Stimulated activated CD4-positive, alpha-beta T cell treated with anti-CD3 and anti-CD28 coated beads, Interleukin-2, amount 100 ng/mL, for 4 hours (primary cell): ENCODE measurements at regions not wholly inside any gene's neighbourhood (a gene's known extent, or its start where the extent isn't known, plus 50 kb on each side); places are given as distances from the start of the nearest gene placed in this dataset.

Experiments
- DNase-seq: peaks from one replicate; pipeline ENCODE4 v3.0.0-alpha.2; 2020; ENCODE audit warnings: low read depth

- DNase-seq: no peak
Observed at GRCh38 chr21:35692311-35692710, 368.0 kb downstream of the SETD4 start.

GRCh38 chr21:35690436-35690835 is 369.9 kb downstream of the SETD4 start:
- no peak for DNase-seq

GRCh38 chr21:35686156-35686555 is 374.2 kb downstream of the SETD4 start:
- no peak for DNase-seq

- no peak for DNase-seq
Observed at GRCh38 chr21:35683664-35684304, 376.5 kb downstream of the SETD4 start.

GRCh38 chr21:35682904-35683549 is 377.3 kb downstream of the SETD4 start:
- no peak for DNase-seq

- DNase-seq: no peak
Observed at GRCh38 chr21:35681946-35682345, 378.4 kb downstream of the SETD4 start.

- DNase-seq: no peak
Observed at GRCh38 chr21:35679076-35679475, 381.2 kb downstream of the SETD4 start.

- DNase-seq: no peak
Observed at GRCh38 chr21:35678393-35678792, 381.9 kb downstream of the SETD4 start.

- no peak for DNase-seq
Observed at GRCh38 chr21:35677298-35677841, 383.0 kb downstream of the SETD4 start.

GRCh38 chr21:35674895-35675470 is 385.3 kb downstream of the SETD4 start:
- DNase-seq: no peak

- DNase-seq: no peak
Observed at GRCh38 chr21:35674091-35674671, 386.1 kb downstream of the SETD4 start.

GRCh38 chr21:35672313-35672712 is 388.0 kb downstream of the SETD4 start:
- DNase-seq: no peak

- DNase-seq: no peak
Observed at GRCh38 chr21:35664683-35665082, 395.6 kb downstream of the SETD4 start.

GRCh38 chr21:35663856-35664606 is 396.3 kb downstream of the SETD4 start:
- no peak for DNase-seq

- no peak for DNase-seq
Observed at GRCh38 chr21:35658242-35658641, 402.1 kb downstream of the SETD4 start.

GRCh38 chr21:35652872-35653271 is 407.5 kb downstream of the SETD4 start:
- no peak for DNase-seq

GRCh38 chr21:35652196-35652595 is 408.1 kb downstream of the SETD4 start:
- no peak for DNase-seq

GRCh38 chr21:35651196-35651595 is 409.1 kb downstream of the SETD4 start:
- DNase-seq: no peak

GRCh38 chr21:35649186-35649585 is 411.1 kb downstream of the SETD4 start:
- DNase-seq: no peak

GRCh38 chr21:35648512-35648911 is 411.8 kb downstream of the SETD4 start:
- DNase-seq: no peak

GRCh38 chr21:35646606-35647005 is 413.7 kb downstream of the SETD4 start:
- DNase-seq: no peak

- DNase-seq: no peak
Observed at GRCh38 chr21:35645991-35646390, 414.3 kb downstream of the SETD4 start.
